ENCODE measurements at regions not wholly inside any gene's neighbourhood (a gene's known extent, or its start where the extent isn't known, plus 50 kb on each side); places are given as distances from the start of the nearest gene placed in this dataset.

DNA sequence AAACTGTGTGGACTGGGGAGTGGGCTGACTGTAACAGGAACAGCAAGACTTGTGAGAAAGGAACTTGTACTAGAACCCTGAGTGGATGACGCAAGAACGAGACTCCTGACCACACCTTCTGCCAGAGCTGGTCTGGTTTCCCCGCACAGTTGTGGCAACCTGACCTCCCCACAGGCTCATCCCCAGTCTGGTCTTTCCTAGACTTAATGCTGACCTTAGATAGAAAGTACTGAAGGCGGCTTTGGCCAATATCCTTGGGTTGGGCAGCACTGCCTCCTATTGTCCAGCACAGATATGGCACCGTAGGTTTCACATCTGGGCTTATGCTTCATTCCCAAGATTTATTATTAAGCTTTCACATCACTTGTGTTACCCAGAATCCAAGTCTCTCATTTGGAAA is 137.8 kb upstream of the FRG1 start:
- POLR2A ChIA-PET = no interaction called here
- Mint-ChIP-seq H3K4me3 (no peak overlapping the region), H3K27me3 (no peaks in the 10 kb centered on the region), H3K4me1 (ENCODE audit: low read depth) (no peaks in the 10 kb centered on the region), H3K27ac (no peak overlapping the region), H3K36me3 (ENCODE audit: low read depth) (no peaks in the 10 kb centered on the region), H3K9me3 (no peaks in the 10 kb centered on the region)
- Histone ChIP-seq H3K4me3 (ENCODE audit: low read length) (no peak overlapping the region), H3K4me1 (ENCODE audit: insufficient read depth, low read length) (no peaks in the 10 kb centered on the region), H3K9me3 (ENCODE audit: control insufficient read depth in 1 of 2, insufficient read depth in 1 of 2, low read length in 2 of 2) (peaks cover 0 to 23% of the 10 kb centered on the region in 2 experiments), H3K36me3 (ENCODE audit: insufficient read depth, low read length) (no peaks in the 10 kb centered on the region), H3K27me3 (ENCODE audit: control insufficient read depth in 1 of 2, insufficient read depth in 2 of 2, low read length in 2 of 2) (peaks cover 0 to 3% of the 10 kb centered on the region in 2 experiments), H3K27ac (ENCODE audit: low read depth in 1 of 2, low read length in 2 of 2) (no peak overlapping the region)
- CTCF ChIA-PET = no interaction called here
- TF ChIP-seq, protein P1, sequence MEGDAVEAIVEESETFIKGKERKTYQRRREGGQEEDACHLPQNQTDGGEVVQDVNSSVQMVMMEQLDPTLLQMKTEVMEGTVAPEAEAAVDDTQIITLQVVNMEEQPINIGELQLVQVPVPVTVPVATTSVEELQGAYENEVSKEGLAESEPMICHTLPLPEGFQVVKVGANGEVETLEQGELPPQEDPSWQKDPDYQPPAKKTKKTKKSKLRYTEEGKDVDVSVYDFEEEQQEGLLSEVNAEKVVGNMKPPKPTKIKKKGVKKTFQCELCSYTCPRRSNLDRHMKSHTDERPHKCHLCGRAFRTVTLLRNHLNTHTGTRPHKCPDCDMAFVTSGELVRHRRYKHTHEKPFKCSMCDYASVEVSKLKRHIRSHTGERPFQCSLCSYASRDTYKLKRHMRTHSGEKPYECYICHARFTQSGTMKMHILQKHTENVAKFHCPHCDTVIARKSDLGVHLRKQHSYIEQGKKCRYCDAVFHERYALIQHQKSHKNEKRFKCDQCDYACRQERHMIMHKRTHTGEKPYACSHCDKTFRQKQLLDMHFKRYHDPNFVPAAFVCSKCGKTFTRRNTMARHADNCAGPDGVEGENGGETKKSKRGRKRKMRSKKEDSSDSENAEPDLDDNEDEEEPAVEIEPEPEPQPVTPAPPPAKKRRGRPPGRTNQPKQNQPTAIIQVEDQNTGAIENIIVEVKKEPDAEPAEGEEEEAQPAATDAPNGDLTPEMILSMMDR (IDR thresholded peaks at IDR 0.05) = no peak
- intact Hi-C loops (cut with DNase I, micrococcal nuclease) = no loop called here
- no peak for ATAC-seq (ENCODE audit: poor library complexity)
- no peak for DNase-seq

DNA sequence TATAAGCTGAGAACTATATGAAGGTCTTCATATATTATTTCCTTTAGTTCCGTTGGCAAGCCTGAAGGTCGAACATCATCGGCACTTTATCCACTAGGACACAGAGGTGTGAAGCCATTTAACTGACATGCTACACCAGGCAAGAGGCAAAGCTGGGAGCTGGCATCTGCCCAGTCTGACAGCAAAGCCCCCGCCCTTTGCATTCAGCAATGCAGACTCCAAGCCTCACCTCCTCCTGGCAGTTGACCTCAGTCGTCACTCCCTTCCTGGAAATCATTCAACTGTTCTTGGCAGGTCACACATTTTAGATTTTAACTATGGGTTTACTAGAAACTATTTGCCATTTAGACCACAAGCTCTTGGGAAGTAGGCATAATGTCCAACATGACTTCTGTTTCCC is 135.8 kb upstream of the FRG1 start:
- DNase-seq (no peak), ATAC-seq (ENCODE audit: poor library complexity) (no peak)
- no peak overlapping the region for H3K27ac ChIP-seq (ENCODE audit: low read depth in 1 of 2, low read length in 2 of 2)
- H3K4me1 ChIP-seq (ENCODE audit: insufficient read depth, low read length) = no peaks in the 10 kb centered on the region
- Mint-ChIP-seq H3K4me3 (no peak overlapping the region), H3K9me3 (no peaks in the 10 kb centered on the region), H3K36me3 (ENCODE audit: low read depth) (no peaks in the 10 kb centered on the region), H3K4me1 (ENCODE audit: low read depth) (no peaks in the 10 kb centered on the region), H3K27me3 (peaks cover 7% of the 10 kb centered on the region), H3K27ac (no peak overlapping the region)
- ChIA-PET POLR2A (no interaction called here), CTCF (no interaction called here)
- peaks cover 0 to 3% of the 10 kb centered on the region in 2 experiments for H3K27me3 ChIP-seq (ENCODE audit: control insufficient read depth in 1 of 2, insufficient read depth in 2 of 2, low read length in 2 of 2)
- TF ChIP-seq, protein P1 (IDR thresholded peaks at IDR 0.05) = no peak
- intact Hi-C loops (cut with DNase I, micrococcal nuclease) = no loop called here
- H3K9me3 ChIP-seq (ENCODE audit: control insufficient read depth in 1 of 2, insufficient read depth in 1 of 2, low read length in 2 of 2) = peaks cover 0 to 19% of the 10 kb centered on the region in 2 experiments
- H3K4me3 ChIP-seq (ENCODE audit: low read length) = no peak overlapping the region
- no peaks in the 10 kb centered on the region for H3K36me3 ChIP-seq (ENCODE audit: insufficient read depth, low read length)

DNA sequence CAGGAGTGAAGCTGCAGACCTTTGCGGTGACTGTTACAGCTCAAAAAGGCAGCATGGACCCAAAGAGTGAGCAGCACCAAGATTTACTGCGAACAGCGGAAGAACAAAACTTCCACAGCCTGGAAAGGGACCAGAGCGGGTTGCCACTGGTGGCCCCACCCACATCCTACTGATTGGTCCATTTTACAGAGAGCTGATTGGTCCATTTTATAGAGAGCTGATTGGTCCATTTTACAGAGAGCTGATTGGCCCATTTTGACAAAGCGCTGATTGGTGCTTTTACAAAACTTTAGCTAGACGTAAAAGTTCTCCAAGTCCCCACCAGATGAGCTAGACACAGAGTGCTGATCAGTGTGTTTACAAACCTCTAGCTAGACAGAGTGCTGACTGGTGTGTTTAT is 134.2 kb upstream of the FRG1 start:
- Mint-ChIP-seq H3K4me1 (ENCODE audit: low read depth) (no peaks in the 10 kb centered on the region), H3K36me3 (ENCODE audit: low read depth) (no peaks in the 10 kb centered on the region), H3K27ac (no peak overlapping the region), H3K4me3 (no peak overlapping the region), H3K9me3 (no peaks in the 10 kb centered on the region), H3K27me3 (peaks cover 14% of the 10 kb centered on the region)
- Histone ChIP-seq H3K27ac (ENCODE audit: low read depth in 1 of 2, low read length in 2 of 2) (no peak overlapping the region), H3K9me3 (ENCODE audit: control insufficient read depth in 1 of 2, insufficient read depth in 1 of 2, low read length in 2 of 2) (peaks cover 0 to 26% of the 10 kb centered on the region in 2 experiments), H3K4me1 (ENCODE audit: insufficient read depth, low read length) (no peaks in the 10 kb centered on the region), H3K4me3 (ENCODE audit: low read length) (no peak overlapping the region), H3K27me3 (ENCODE audit: control insufficient read depth in 1 of 2, insufficient read depth in 2 of 2, low read length in 2 of 2) (peaks cover 0 to 3% of the 10 kb centered on the region in 2 experiments), H3K36me3 (ENCODE audit: insufficient read depth, low read length) (no peaks in the 10 kb centered on the region)
- intact Hi-C loops (cut with DNase I, micrococcal nuclease) = no loop called here
- ChIA-PET CTCF (no interaction called here), POLR2A (no interaction called here)
- DNase-seq (no peak), ATAC-seq (ENCODE audit: poor library complexity) (no peak)
- TF ChIP-seq, protein P1 (IDR thresholded peaks at IDR 0.05) = no peak

Data from CD4-positive, alpha-beta T cell (primary cell).